HG02571 (cell line): ENCODE measurements at regions not wholly inside any gene's neighbourhood (a gene's known extent, or its start where the extent isn't known, plus 50 kb on each side); places are given as distances from the start of the nearest gene placed in this dataset.

Experiments
- ATAC-seq: cut with Tn5 transposase; IDR thresholded peaks from one replicate; pipeline ENCODE4 v1.9.1; 2021; ENCODE audit warnings: mild to moderate bottlenecking, moderate library complexity; ENCODE audit not compliant: unreplicated experiment

GRCh38 chr10:78624791-78625190 lies 444.0 kb upstream of the ZMIZ1 start:
- ATAC-seq, result no peak

- no peak for ATAC-seq
Observed at GRCh38 chr10:78626471-78626870, 442.3 kb upstream of the ZMIZ1 start.

- ATAC-seq, result no peak
Observed at GRCh38 chr10:78627254-78627795, 441.4 kb upstream of the ZMIZ1 start.

- ATAC-seq, result no peak
Observed at GRCh38 chr10:78628976-78629375, 439.8 kb upstream of the ZMIZ1 start.

GRCh38 chr10:78629773-78630172 lies 439.0 kb upstream of the ZMIZ1 start:
- no peak for ATAC-seq

- ATAC-seq, result no peak
Observed at GRCh38 chr10:78630944-78631838, 437.6 kb upstream of the ZMIZ1 start.

GRCh38 chr10:78634389-78634815 lies 434.4 kb upstream of the ZMIZ1 start:
- no peak for ATAC-seq

- no peak for ATAC-seq
Observed at GRCh38 chr10:78634835-78635234, 433.9 kb upstream of the ZMIZ1 start.

GRCh38 chr10:78639629-78640028 lies 429.1 kb upstream of the ZMIZ1 start:
- no peak for ATAC-seq

- ATAC-seq, result no peak
Observed at GRCh38 chr10:78640796-78641636, 427.8 kb upstream of the ZMIZ1 start.

GRCh38 chr10:78641693-78642092 lies 427.1 kb upstream of the ZMIZ1 start:
- no peak for ATAC-seq

GRCh38 chr10:78642269-78642816 lies 426.4 kb upstream of the ZMIZ1 start:
- ATAC-seq, result no peak

- ATAC-seq, result no peak
Observed at GRCh38 chr10:78643513-78643912, 425.3 kb upstream of the ZMIZ1 start.

- ATAC-seq, result no peak
Observed at GRCh38 chr10:78644550-78644949, 424.2 kb upstream of the ZMIZ1 start.

- no peak for ATAC-seq
Observed at GRCh38 chr10:78645169-78645686, 423.5 kb upstream of the ZMIZ1 start.

- ATAC-seq, result no peak
Observed at GRCh38 chr10:78645975-78646374, 422.8 kb upstream of the ZMIZ1 start.

GRCh38 chr10:78648256-78648860 lies 420.4 kb upstream of the ZMIZ1 start:
- ATAC-seq, result no peak

GRCh38 chr10:78649429-78649828 lies 419.3 kb upstream of the ZMIZ1 start:
- ATAC-seq, result no peak

GRCh38 chr10:78650122-78650521 lies 418.6 kb upstream of the ZMIZ1 start:
- no peak for ATAC-seq

GRCh38 chr10:78651287-78651686 lies 417.5 kb upstream of the ZMIZ1 start:
- ATAC-seq, result no peak

- no peak for ATAC-seq
Observed at GRCh38 chr10:78653555-78653954, 415.2 kb upstream of the ZMIZ1 start.
